ENCODE measurements at regions not wholly inside any gene's neighbourhood (a gene's known extent, or its start where the extent isn't known, plus 50 kb on each side); places are given as distances from the start of the nearest gene placed in this dataset.

GRCh38 chr16:5479926-5480325 is 382.3 kb upstream of the EEF2KMT start:
- TF ChIP-seq CTCF (IDR thresholded peaks at IDR 0.05) (no peak), POLR2A (IDR thresholded peaks at IDR 0.05) (no peak)
